GM21737 (cell line): ENCODE measurements at regions not wholly inside any gene's neighbourhood (a gene's known extent, or its start where the extent isn't known, plus 50 kb on each side); places are given as distances from the start of the nearest gene placed in this dataset.

Experiments used
- ATAC-seq: cut with Tn5 transposase; IDR thresholded peaks from one replicate; pipeline ENCODE4 v1.9.1; 2021; ENCODE audit warnings: mild to moderate bottlenecking, moderate library complexity; ENCODE audit not compliant: unreplicated experiment

GRCh38 chr11:19525714-19526113 is 186.9 kb upstream of the NAV2 start:
- no peak for ATAC-seq

- ATAC-seq = no peak
These were observed 187.4 kb upstream of the NAV2 start for GRCh38 chr11:19525276-19525675.

- ATAC-seq = no peak
These were observed 188.4 kb upstream of the NAV2 start for GRCh38 chr11:19524171-19524671.

DNA sequence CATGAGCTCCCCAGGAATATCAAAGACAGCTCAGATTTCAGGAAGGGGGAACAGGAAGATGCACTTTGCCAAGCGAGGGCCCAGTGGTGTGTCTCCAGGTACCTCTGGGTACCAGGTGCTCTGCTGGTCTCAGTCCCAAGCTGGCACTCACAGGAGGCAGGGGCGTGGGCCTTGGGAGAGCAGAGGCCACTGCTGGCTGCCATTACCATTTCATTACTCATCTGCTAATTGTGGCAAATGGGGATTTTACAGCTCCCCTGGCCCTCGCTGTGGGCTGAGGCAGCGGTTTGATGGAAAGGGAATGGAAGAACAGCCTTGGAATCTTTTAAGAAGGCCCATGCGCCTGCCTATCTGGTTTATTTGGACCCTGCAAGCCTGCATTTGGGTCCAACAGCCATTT is 192.0 kb upstream of the NAV2 start:
- ATAC-seq = no peak

GRCh38 chr11:19519912-19520641 is 192.6 kb upstream of the NAV2 start:
- no peak for ATAC-seq

DNA sequence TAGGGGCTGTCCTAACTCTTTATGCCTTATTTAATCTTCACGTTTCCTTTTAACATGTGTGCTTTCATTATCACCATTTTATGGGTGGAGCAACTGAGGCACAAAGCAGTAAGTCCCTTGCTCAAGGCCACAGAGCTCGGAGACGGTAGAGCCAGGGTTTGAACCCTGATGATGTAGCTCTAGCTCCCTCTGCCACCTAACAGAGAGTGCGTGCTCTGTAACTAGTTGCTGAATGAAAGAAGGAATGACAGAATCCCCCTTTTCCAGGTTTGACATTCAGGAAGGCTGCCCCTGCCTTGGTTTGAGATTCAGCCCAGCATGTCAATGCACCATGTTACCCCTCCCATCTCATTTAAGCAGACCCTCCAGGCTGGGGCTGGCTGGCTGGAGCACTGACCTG is 193.3 kb upstream of the NAV2 start:
- no peak for ATAC-seq

GRCh38 chr11:19513253-19513652 is 199.4 kb upstream of the NAV2 start:
- ATAC-seq = no peak

GRCh38 chr11:19512618-19513017 is 200.0 kb upstream of the NAV2 start:
- no peak for ATAC-seq

GRCh38 chr11:19511413-19512183 is 201.0 kb upstream of the NAV2 start:
- ATAC-seq = no peak

- ATAC-seq = no peak
These were observed 201.6 kb upstream of the NAV2 start for GRCh38 chr11:19511066-19511412.

DNA sequence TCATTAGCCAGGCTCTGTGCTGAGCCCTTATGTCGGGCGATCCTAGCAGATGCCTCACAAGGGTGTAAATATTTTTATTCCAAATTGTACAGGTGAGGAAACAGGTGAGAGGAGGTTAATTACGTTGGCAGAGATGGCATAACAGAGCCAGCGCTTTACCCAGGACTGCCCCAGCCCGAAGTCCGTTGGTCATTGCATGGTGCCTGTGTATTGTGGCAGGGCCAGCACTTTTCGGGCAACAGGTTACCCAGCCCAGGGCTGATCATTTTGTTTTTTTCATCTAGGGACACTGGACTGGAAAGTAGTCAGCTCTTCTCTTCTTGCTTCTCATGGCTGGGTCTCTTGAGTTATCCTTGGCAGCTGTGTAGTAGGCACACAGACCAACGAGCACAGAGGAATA is 202.2 kb upstream of the NAV2 start:
- ATAC-seq = no peak

DNA sequence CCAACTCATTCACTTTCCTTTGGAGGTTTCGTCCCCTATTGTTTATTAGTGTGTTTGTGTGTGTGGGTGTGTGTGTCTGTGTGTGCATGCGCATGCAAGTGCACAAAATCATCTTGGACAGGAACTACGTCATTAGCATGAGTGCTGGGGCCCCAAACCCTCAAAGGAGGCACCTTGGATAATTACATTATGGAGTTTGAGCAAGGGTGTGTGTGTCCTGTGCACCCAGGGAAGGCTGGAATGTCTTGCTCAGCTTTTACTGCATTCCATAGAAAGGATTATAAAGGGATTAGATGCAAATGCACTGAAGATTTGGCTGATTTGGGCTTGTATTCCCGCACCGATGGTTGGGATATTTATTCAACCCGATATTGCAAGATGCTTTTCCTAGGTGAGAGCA is 203.4 kb upstream of the NAV2 start:
- ATAC-seq = no peak

GRCh38 chr11:19508165-19508564 is 204.5 kb upstream of the NAV2 start:
- no peak for ATAC-seq

GRCh38 chr11:19506816-19507486 is 205.7 kb upstream of the NAV2 start:
- no peak for ATAC-seq

- no peak for ATAC-seq
These were observed 209.9 kb upstream of the NAV2 start for GRCh38 chr11:19502691-19503253.

DNA sequence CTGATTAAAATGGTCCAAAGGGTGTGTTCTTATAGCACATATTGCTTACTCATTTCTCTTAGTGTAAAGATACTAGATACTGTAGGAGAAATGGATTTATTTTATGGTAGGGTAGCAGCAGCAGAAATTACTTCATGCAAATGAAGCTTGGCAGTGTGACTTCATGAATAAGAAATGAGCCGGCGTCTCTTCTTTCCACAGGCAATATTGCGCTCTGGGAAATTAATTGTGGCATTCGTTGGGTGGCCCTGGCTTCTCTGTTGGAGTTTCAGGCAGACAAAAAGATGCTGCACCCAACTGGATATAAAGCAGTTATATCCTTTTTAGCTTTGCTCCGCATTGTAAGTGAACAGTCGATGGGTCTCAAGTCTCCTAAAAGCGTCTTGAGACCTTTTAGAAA is 211.0 kb upstream of the NAV2 start:
- no peak for ATAC-seq

GRCh38 chr11:19499999-19500398 is 212.6 kb upstream of the NAV2 start:
- ATAC-seq = no peak

DNA sequence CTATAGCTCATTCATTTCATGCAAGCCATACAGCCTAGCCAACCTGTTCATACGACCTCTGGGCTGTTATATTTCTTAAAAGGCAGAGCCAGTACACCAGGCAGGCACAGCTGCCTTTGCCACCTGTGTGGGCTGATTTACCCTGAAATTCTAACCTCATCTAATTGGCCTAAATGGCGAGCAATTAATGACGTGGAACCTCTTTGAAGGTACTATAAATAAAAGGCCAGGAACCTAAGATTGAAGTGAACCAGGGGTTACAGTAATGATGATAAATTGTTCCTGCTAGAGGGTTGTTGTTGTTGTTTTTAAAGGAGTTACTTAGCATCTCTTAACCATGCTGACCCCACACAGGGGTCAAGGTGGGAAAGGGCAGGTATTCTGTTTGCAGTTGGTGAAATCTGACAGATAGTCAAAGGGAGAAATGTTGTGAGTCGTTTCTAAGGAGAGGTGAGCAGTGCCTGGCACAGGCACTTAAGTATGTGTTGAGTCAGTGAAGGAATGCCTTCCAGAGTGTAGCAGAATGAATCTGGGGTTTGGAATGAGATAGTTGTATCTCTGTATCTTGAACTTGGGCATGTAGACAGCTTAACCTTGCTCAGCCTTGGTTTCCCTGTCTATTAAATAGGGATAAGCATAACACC is 213.5 kb upstream of the NAV2 start:
- no peak for ATAC-seq

GRCh38 chr11:19493446-19494213 is 219.0 kb upstream of the NAV2 start:
- no peak for ATAC-seq
